GM18502 (cell line): ENCODE measurements at regions not wholly inside any gene's neighbourhood (a gene's known extent, or its start where the extent isn't known, plus 50 kb on each side); places are given as distances from the start of the nearest gene placed in this dataset.
"Not testable (repeated sequence)": the region's sequence is repeated elsewhere in the genome, so short reads cannot be mapped to it uniquely, and the experiment has no call there.

Source experiments
- ATAC-seq: cut with Tn5 transposase; IDR thresholded peaks from one replicate; pipeline ENCODE4 v1.9.1; 2021; ENCODE audit warnings: mild to moderate bottlenecking; ENCODE audit not compliant: unreplicated experiment, poor library complexity

DNA sequence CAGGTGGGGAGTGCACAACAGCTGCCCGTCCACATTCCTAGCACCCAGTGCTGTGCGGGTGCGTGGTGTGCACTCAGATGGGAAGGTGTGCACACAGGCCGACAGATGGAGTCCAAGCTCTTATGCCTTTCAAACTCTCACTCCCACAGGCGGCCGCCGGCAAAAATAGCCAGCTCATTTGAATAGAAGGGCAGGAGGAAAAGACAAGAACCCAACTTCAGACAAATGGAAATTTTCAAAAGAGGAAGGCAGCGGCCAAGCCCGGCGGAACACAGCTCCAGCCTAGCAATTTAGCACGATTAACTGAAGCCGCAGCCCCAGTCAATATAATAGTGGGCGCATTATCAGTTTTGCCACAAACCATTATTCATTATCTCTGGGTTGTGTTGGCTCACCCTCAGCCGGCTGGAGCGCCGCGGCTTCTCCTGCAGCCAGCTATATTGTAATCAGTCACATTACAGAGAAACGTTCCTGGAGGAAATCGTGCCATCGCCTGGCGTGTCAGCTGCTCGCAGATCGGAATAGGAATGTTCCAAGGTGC lies 103.9 kb upstream of the SEC14L1 start:
- no peak for ATAC-seq

DNA sequence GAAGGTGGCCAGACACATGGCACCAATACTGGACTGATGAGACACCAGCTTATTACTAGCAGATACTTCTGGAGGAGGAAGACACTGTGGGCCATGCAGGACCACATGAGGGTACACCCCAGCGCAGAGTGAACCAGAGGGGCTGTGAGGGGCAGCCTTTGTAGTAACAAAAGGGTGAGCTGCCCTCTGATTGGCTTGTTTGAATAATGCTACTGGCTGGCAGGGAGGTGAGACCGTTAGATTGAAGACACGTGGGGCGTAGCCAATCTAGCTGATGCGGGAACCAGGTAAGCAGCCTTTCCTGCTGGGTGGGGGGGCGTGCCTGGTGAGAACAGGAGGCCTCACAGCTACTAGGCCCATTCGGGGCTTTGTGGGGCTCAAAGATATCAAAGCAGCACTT lies 102.8 kb upstream of the SEC14L1 start:
- ATAC-seq = no peak

GRCh38 chr17:77038884-77039555 lies 101.7 kb upstream of the SEC14L1 start:
- ATAC-seq = no peak

DNA sequence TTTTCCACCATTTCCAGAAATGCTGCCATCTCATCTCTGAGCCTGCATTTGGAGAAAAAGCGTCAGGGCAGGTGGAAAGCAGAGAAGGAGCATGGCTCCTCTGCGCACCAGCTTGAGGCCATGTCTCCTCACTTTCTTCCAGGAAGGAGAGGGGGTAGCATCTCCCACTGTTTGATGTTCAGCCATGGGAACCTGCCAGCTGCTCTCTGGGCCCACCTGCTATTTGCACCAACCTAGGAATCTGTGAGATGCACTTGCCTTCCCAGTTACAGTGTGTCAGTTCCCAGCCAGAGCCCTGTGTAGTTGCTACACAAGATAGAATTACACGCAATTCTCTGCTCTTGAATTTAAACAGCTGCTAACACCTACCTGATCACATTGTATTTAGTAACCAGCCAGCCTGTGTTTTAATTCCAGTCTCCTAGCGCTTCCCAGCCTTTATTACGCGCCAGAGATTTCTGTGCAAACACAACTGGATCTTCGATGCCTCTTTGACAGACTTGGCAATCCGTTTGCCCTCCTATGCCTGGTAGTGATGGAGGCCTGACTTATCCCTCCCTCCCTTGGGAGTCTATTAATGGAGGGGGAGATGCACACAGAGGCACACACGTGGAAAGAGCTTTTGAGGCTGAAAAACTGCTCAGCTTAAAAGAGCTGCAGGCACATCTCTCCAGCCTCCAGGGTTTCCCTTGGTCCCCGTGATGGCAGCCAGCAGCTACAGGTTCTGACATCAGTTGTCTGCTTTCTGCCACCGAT lies 98.1 kb upstream of the SEC14L1 start:
- no peak for ATAC-seq

DNA sequence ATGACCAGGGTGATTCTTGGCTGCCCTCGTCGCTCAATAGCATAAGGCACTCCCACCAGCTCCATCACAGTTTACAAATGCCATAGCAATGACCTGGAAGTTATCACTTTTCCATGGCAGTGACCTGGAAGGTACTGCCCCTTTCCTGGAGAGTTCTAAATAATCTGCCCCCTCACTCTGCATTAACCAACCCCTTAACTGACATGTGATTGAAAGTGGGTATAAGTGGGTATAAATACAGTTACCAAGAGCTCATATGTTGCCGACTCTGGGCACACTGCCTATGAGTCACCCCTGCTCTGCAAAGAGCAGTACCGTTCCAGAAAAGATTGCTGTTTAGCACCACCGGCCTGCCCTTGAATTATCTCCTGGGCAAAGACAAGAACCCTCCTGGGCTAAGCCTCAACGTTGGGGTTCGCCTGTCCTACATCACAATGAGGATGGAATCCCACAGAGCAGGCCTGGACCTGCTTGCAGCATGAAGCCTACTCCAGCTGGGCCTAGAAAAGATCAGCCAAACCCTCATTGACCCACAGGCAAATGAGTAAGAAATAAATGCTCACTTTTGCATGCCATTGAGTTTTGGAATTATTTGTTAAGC lies 95.2 kb upstream of the SEC14L1 start:
- ATAC-seq = no peak

DNA sequence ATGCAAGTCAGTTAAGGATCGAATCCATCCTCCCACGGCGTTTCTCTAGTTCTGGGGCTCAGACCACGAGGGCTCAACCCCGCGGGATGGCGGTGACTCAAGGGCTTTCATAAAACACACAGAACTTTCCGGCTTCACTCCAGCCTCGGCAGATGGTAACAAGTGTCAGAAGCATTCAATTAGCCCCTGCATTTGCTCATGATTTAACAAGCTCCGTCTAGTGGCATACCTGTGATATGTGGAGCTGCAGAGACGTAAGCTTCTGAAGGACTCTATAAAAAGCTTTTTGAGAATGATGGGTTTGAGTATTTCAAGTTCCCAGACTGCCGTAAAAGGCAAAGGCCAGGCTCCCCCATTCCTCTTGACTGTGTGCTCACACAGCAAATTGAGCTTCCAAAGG lies 91.3 kb upstream of the SEC14L1 start:
- no peak for ATAC-seq

DNA sequence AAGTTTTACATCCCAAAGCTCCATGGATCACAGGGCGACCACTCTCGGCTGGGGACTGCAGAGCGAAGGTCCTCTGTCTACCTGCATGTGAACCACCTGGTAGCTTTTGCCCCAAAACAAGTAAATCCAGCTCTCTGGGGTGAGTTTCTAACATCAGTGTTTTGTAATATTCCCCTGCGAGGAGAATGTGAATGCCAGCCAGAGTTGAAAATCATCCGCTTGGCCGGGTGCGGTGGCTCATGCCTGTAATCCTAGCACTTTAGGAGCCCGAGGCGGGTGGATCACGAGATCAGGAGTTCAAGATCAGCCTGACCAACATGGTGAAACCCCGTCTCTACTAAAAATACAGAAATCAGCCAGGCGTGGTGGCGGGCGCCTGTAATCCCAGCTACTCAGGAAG lies 89.9 kb upstream of the SEC14L1 start:
- ATAC-seq = not testable (repeated sequence)

- no peak for ATAC-seq
These were observed 85.8 kb upstream of the SEC14L1 start for GRCh38 chr17:77054936-77055335.

DNA sequence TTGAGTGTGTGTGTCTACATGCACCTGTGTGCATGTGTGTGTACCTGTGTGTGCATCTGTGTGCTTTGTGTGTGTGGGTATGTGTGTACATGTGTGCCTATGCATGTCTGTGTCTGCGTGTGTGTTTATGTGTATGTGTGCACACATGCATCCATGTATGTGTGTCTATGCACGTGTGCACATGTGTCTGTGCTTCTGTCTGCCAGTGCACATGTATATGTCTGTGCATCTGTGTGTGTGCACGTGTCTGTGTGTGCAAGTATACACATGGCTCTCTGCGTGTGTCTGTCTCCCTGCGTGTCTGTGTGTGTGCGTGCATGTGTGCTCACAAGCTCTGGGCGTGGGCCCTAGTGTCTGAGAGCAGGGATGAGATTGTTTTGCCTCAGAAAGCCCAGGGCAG lies 85.3 kb upstream of the SEC14L1 start:
- no peak for ATAC-seq

DNA sequence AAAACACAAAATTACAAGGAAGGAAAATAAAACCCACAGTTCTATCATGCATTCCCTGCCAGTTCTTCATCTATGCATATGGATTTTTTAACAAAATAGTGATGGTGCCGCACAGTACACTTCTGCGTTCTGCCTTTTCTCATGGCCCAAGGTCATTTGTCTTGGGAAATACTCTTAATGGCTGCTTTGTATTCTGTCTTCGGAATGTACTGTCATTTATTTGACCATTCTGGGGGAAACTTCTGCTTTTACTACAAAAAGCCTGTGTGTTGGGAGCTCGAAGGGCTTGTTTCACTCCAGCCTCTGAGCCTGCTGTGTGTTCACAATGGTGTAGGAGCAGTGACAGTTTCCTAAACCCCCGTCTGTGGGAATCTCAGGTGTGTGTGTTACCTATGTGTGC lies 82.8 kb upstream of the SEC14L1 start:
- ATAC-seq = no peak

DNA sequence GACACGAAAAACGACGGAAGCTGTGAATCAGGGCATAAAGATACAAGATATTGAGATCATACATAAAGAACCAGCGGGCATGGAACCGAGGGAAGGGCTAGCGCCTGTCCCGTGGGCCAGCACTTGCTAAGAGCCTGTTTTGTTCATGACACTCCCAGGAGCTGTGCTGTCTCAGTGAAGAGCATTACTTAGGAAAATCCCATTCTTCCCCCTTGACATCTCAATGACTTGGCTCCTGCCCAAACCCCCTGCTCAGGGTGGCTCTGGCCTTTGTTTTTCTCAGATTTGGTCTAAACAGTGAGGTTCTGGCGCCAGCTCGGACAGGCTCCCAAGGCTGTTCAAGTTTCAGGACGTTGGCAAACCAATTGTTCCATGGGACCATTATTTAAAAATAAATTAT lies 79.1 kb upstream of the SEC14L1 start:
- no peak for ATAC-seq

GRCh38 chr17:77064598-77064997 lies 76.2 kb upstream of the SEC14L1 start:
- no peak for ATAC-seq

DNA sequence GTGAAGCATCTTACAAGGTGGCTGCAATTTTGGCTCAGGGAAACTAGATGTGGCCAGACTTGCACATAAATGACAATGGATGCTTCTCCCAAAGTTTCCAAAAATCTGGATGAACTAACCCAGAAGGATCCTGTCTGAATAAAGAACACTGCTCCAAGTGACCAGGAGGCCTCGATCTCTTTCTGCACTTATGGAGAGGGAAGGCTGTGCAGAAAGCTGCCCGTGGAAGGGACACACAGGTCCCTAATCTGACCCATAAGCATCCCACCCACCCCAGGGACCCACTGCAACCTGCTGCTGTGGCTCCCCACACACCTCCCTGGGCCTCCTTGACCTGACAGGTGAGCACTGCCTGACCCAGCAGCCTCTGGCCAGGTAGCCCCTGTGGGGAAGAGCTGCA lies 74.6 kb upstream of the SEC14L1 start:
- no peak for ATAC-seq

DNA sequence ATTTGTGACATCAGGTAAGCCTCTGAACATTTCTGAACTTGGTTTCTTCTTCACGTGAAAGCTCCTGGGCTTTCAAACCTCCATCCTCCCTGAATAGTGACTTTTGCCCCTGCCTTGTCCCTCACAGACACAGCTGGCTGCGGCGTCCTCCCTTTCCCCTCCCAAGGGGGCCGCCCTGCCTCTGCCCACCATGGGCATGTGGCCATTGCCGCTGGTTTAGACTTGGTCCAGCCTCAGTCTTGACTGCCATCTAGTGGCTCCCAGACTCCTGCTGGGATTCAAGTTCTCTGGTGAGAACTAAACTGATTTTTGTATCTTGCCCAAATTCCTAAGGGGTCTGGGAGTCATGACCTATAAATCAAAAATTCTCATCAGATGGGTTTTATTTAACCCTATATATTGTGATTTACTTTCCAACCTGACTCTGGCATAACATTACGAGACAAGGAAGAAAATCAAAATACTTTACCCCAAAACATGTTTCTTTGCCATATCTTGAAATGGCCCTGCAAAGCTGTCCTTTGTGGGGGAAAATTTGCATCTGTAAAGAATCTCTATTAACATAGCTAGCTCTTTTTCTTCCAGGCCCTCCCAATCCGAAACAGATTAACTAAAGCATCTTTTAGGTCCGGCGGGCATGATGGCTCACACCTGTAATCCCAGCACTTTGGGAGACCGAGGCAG lies 73.9 kb upstream of the SEC14L1 start:
- not testable (repeated sequence) for ATAC-seq

DNA sequence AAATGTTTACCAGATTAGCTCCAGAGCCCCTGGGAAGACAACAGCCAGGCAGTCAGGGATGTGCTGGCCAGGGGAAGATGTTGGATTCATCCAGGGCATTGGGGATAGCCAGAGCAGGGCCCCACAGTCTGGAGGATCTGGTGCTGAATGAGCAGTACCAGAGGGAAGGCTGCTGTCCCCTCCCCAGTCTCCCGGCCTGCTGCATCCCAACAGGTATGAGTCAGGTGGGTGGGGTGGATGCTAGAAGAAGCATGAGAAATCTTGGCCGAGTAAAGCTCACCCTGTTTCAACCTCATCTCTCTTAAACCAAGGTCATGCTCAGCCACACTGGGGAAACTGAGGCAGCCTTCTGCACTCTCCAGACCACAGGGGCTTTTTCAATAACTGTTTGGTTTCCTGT lies 71.9 kb upstream of the SEC14L1 start:
- ATAC-seq = no peak

- ATAC-seq = no peak
These were observed 69.9 kb upstream of the SEC14L1 start for GRCh38 chr17:77070888-77071279.

GRCh38 chr17:77071925-77072490 lies 68.8 kb upstream of the SEC14L1 start:
- ATAC-seq = no peak

- no peak for ATAC-seq
These were observed 68.1 kb upstream of the SEC14L1 start for GRCh38 chr17:77072670-77073069.

GRCh38 chr17:77074681-77075080 lies 66.1 kb upstream of the SEC14L1 start:
- no peak for ATAC-seq

DNA sequence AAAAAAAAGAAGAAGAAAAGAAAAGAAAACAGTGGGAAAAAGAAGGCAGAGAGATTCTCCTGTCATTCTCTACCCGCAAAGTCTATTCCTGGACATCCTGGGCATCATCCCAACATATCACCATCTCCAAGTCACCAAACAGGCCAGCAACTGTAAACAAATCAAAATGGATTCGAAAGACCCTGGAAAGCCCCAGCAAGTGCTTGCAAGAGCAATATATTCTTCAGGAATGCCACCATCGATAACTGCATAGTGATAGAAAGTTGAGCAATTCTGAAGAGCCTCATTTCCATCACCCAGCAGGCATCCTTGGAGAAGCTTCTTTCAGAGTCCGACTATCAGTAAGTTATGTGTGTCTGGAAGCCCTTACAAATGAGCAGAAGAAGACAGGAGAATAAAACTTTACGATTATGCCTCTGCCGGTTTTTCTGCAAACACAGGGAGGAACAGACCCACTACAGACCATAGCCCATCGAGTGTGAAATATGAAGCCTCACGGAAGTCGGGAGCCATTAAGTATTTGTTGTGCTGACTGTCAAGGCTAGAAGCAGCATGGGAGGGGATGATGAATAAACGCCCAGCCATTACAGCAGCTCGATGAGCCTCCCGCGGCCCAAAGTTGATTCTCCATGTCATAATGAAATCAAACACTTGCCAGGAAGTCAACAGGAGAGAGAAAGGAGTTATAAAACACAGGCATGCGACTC lies 64.5 kb upstream of the SEC14L1 start:
- ATAC-seq = no peak
